ENCODE measurements at regions not wholly inside any gene's neighbourhood (a gene's known extent, or its start where the extent isn't known, plus 50 kb on each side); places are given as distances from the start of the nearest gene placed in this dataset.

DNA sequence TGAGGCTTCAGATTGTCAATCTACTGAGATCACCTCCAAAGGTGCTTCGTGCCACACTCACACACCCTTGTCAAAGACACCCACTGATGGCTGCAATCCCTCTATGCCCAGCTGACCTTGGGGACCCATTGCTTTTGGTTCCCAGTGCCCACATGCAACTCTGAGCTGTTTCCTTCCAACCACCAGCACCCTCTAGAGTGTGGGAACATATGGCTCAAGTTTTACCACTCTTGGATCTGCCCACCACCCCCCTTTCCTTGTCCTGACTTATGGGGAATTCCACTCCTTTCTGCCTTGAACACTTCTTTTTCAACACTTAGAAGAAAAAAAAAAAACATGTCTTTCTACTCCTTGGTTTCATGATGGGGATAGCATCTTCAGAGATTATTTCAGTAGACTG is 360.2 kb downstream of the ENC1 start:
- H3K9me3 Mint-ChIP-seq: peaks cover 0 to 1% (median 0%) of the 10 kb centered on the region in 11 donors
- CTCF ChIA-PET: no interaction called here
- Histone ChIP-seq H3K27ac (ENCODE audit: low read depth, low read length) (no peak overlapping the region), H3K4me3 (ENCODE audit: low read length) (no peak overlapping the region), H3K27me3 (ENCODE audit: control insufficient read depth in 2 of 2, insufficient read depth in 2 of 2, low read length in 2 of 2) (no peaks in the 10 kb centered on the region), H3K4me1 (ENCODE audit: control insufficient read depth in 2 of 2, insufficient read depth in 2 of 2, low read length in 2 of 2) (no peaks in the 10 kb centered on the region), H3K36me3 (ENCODE audit: control insufficient read depth in 2 of 3, insufficient read depth in 3 of 3, low read length in 3 of 3) (no peaks in the 10 kb centered on the region), H3K9me3 (ENCODE audit: control insufficient read depth in 2 of 3, low read length in 3 of 3) (no peaks in the 10 kb centered on the region)
- POLR2A ChIA-PET: no interaction called here
- H3K27ac Mint-ChIP-seq: no peak overlapping the region
- intact Hi-C loops (cut with micrococcal nuclease): no loop called here
- H3K4me3 Mint-ChIP-seq: no peak overlapping the region
- H3K36me3 Mint-ChIP-seq: no peaks in the 10 kb centered on the region
- no peaks in the 10 kb centered on the region for H3K4me1 Mint-ChIP-seq
- peaks cover 0 to 26% (median 21%) of the 10 kb centered on the region in 5 donors for H3K27me3 Mint-ChIP-seq
- DNase-seq (no peak), ATAC-seq (no peak)

DNA sequence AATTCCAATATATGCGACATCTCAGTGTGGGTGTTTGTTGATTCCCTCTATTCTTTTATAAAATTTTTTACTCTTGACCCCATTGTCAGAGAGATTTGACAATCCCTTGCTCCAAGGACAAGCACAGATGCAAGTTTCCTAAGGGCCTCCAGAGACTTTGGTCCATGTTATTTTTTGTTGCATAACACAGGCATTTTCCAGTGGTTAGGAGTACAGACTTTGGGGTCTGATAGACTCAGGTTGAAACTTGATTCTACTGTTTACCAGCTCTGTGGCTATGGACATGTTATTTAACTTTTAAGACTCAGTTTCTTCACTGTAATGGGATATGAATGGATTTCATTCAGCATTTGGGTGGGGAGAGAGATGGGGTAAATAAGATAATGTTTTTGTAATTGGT is 361.3 kb downstream of the ENC1 start:
- Histone ChIP-seq H3K4me3 (ENCODE audit: low read length) (no peak overlapping the region), H3K4me1 (ENCODE audit: control insufficient read depth in 2 of 2, insufficient read depth in 2 of 2, low read length in 2 of 2) (no peaks in the 10 kb centered on the region), H3K27ac (ENCODE audit: low read depth, low read length) (no peak overlapping the region), H3K36me3 (ENCODE audit: control insufficient read depth in 2 of 3, insufficient read depth in 3 of 3, low read length in 3 of 3) (no peaks in the 10 kb centered on the region), H3K9me3 (ENCODE audit: control insufficient read depth in 2 of 3, low read length in 3 of 3) (no peaks in the 10 kb centered on the region), H3K27me3 (ENCODE audit: control insufficient read depth in 2 of 2, insufficient read depth in 2 of 2, low read length in 2 of 2) (no peaks in the 10 kb centered on the region)
- Mint-ChIP-seq H3K4me3 (no peak overlapping the region), H3K27me3 (peaks cover 0 to 20% (median 15%) of the 10 kb centered on the region in 5 donors), H3K27ac (no peak overlapping the region), H3K4me1 (no peaks in the 10 kb centered on the region), H3K9me3 (peaks cover 0 to 1% (median 0%) of the 10 kb centered on the region in 11 donors), H3K36me3 (no peaks in the 10 kb centered on the region)
- POLR2A ChIA-PET: no interaction called here
- ATAC-seq: no peak
- DNase-seq: no peak
- CTCF ChIA-PET: no interaction called here
- intact Hi-C loops (cut with micrococcal nuclease): no loop called here

DNA sequence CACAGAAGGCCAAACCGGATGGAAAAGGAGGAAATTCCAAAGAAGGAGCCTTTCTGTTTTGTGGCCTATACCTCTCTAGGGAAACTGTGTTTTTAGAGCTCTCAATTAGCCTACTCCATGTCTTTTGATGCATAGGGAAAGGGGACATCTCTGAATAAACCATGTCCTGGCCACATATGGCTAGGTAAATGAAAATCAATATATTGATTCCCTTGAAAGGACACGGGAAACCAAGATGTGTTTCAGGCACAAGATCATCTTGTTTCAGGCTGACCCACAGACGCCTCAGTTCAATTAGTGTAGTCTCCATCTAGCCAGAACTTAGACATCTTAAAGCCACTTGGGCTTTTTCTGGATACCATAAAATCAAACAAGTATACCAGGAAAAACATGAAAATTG is 363.1 kb downstream of the ENC1 start:
- peaks cover 0 to 1% (median 0%) of the 10 kb centered on the region in 11 donors for H3K9me3 Mint-ChIP-seq
- ATAC-seq (no peak), DNase-seq (no peak)
- intact Hi-C loops (cut with micrococcal nuclease): no loop called here
- H3K4me3 ChIP-seq (ENCODE audit: low read length): no peak overlapping the region
- peaks cover 0 to 14% (median 13%) of the 10 kb centered on the region in 5 donors for H3K27me3 Mint-ChIP-seq
- no peak overlapping the region for H3K4me3 Mint-ChIP-seq
- no peaks in the 10 kb centered on the region for H3K36me3 ChIP-seq (ENCODE audit: control insufficient read depth in 2 of 3, insufficient read depth in 3 of 3, low read length in 3 of 3)
- no peak overlapping the region for H3K27ac ChIP-seq (ENCODE audit: low read depth, low read length)
- H3K27me3 ChIP-seq (ENCODE audit: control insufficient read depth in 2 of 2, insufficient read depth in 2 of 2, low read length in 2 of 2): no peaks in the 10 kb centered on the region
- ChIA-PET CTCF (no interaction called here), POLR2A (no interaction called here)
- no peaks in the 10 kb centered on the region for H3K36me3 Mint-ChIP-seq
- H3K4me1 ChIP-seq (ENCODE audit: control insufficient read depth in 2 of 2, insufficient read depth in 2 of 2, low read length in 2 of 2): no peaks in the 10 kb centered on the region
- no peaks in the 10 kb centered on the region for H3K9me3 ChIP-seq (ENCODE audit: control insufficient read depth in 2 of 3, low read length in 3 of 3)
- H3K27ac Mint-ChIP-seq: no peak overlapping the region
- no peaks in the 10 kb centered on the region for H3K4me1 Mint-ChIP-seq

DNA sequence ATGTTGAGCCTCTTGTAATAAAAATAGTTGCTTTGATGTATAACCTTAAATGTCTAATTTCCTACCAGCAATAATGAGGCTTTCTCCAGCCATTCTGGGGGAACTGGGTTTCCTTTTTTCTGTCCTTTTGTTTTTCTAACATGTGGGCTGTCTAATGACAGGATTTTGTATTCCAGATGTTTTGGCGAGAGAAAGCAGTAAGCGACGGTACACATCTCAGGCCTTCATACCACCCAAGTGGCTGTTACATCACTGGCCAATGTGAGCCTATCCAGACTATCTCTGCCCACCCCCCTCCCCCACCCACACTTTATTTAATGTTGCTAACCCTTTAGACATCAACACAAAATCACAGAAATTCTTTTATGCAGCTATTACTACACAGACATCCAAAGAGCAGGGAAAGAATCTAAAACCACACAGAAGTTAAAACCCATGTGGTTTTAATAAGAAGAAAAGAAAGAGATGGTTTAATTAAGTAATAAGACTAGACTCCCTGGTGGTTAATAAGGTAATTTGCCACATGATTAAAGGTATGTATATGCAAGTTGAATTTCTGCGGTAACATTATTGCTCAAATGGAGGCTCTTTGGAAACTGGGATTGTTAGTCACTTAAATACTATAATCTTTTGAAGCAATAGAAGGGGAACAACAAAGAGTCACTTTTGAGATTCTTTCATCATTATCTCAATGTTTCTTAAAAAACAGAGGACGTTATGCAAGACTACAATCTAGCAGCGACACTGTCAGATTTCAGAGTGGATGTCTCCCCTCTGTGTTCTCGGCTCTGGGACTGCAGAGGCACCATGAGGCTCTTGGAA is 365.1 kb downstream of the ENC1 start:
- H3K4me3 Mint-ChIP-seq: no peak overlapping the region
- no peak overlapping the region for H3K27ac Mint-ChIP-seq
- no peak overlapping the region for H3K4me3 ChIP-seq (ENCODE audit: low read length)
- intact Hi-C loops (cut with micrococcal nuclease): no loop called here
- no peaks in the 10 kb centered on the region for H3K36me3 ChIP-seq (ENCODE audit: control insufficient read depth in 2 of 3, insufficient read depth in 3 of 3, low read length in 3 of 3)
- no peaks in the 10 kb centered on the region for H3K4me1 Mint-ChIP-seq
- POLR2A ChIA-PET: no interaction called here
- H3K27me3 Mint-ChIP-seq: peaks cover 0 to 14% (median 8%) of the 10 kb centered on the region in 5 donors
- H3K36me3 Mint-ChIP-seq: no peaks in the 10 kb centered on the region
- CTCF ChIA-PET: no interaction called here
- no peak overlapping the region for H3K27ac ChIP-seq (ENCODE audit: low read depth, low read length)
- no peaks in the 10 kb centered on the region for H3K27me3 ChIP-seq (ENCODE audit: control insufficient read depth in 2 of 2, insufficient read depth in 2 of 2, low read length in 2 of 2)
- H3K4me1 ChIP-seq (ENCODE audit: control insufficient read depth in 2 of 2, insufficient read depth in 2 of 2, low read length in 2 of 2): no peaks in the 10 kb centered on the region
- ATAC-seq (no peak), DNase-seq (no peak)
- H3K9me3 ChIP-seq (ENCODE audit: control insufficient read depth in 2 of 3, low read length in 3 of 3): no peaks in the 10 kb centered on the region
- peaks cover 0 to 1% (median 0%) of the 10 kb centered on the region in 11 donors for H3K9me3 Mint-ChIP-seq

DNA sequence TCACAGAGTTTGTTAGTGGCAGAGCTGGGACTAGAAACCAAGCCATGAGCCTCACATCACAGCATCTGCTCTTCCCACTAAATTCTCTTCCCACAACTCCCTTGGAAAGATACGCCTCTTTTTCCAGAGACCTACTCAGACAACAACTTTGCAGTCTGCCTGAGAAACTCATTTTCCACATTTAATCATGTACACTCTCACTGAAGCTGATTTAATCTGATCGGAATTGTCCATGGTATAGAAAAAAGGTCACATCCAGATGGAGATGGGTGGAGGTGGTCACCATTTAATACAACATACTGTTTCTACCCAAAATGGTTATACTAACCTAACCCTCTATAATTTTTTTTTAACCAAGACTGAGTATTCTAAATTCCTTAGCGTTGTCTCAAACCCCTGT is 366.2 kb downstream of the ENC1 start:
- Mint-ChIP-seq H3K36me3 (no peaks in the 10 kb centered on the region), H3K27me3 (peaks cover 0 to 15% (median 9%) of the 10 kb centered on the region in 5 donors), H3K27ac (no peak overlapping the region), H3K4me3 (no peak overlapping the region), H3K4me1 (no peaks in the 10 kb centered on the region), H3K9me3 (peaks cover 0 to 1% (median 0%) of the 10 kb centered on the region in 11 donors)
- Histone ChIP-seq H3K4me3 (ENCODE audit: low read length) (no peak overlapping the region), H3K36me3 (ENCODE audit: control insufficient read depth in 2 of 3, insufficient read depth in 3 of 3, low read length in 3 of 3) (no peaks in the 10 kb centered on the region), H3K27me3 (ENCODE audit: control insufficient read depth in 2 of 2, insufficient read depth in 2 of 2, low read length in 2 of 2) (no peaks in the 10 kb centered on the region), H3K4me1 (ENCODE audit: control insufficient read depth in 2 of 2, insufficient read depth in 2 of 2, low read length in 2 of 2) (no peaks in the 10 kb centered on the region), H3K27ac (ENCODE audit: low read depth, low read length) (no peak overlapping the region), H3K9me3 (ENCODE audit: control insufficient read depth in 2 of 3, low read length in 3 of 3) (no peaks in the 10 kb centered on the region)
- intact Hi-C loops (cut with micrococcal nuclease): no loop called here
- ATAC-seq: no peak
- CTCF ChIA-PET: no interaction called here
- POLR2A ChIA-PET: no interaction called here
- DNase-seq: no peak

DNA sequence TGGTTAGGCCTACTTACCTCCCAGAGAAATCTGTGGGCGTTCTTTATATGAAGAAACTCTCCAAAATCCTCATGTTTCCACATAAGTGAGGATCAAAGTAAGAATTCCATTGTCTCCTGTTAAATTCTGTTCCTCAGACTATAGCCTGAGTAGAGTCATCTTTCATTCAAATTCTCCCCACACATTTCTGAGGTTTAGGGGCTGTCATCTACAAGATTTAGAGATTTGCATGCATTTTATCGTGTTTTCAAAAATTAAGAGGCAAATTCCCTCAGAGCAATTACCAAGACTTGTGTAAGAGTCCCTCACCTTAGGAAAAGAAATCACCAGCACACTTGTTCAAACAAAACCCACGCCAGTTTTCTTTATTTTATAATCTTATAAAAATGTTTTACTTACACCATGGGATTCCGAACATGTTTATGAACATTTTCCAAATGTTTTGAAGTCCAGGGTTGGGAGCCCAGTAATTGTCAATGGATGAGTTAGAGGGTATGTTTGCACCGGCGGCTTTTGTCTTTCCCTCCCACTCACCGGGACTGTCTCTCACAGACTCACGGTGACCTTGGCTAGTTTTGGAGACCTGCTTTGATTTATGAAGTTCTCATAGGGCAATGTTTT is 367.6 kb downstream of the ENC1 start:
- H3K36me3 Mint-ChIP-seq: no peaks in the 10 kb centered on the region
- CTCF ChIA-PET: no interaction called here
- no peaks in the 10 kb centered on the region for H3K9me3 ChIP-seq (ENCODE audit: control insufficient read depth in 2 of 3, low read length in 3 of 3)

More for the DNA sequence above, 367.6 kb downstream of the ENC1 start:
- peaks cover 0 to 17% (median 14%) of the 10 kb centered on the region in 5 donors for H3K27me3 Mint-ChIP-seq
- no peak overlapping the region for H3K27ac Mint-ChIP-seq
- no peak overlapping the region for H3K4me3 Mint-ChIP-seq
- Histone ChIP-seq H3K4me3 (ENCODE audit: low read length) (no peak overlapping the region), H3K27me3 (ENCODE audit: control insufficient read depth in 2 of 2, insufficient read depth in 2 of 2, low read length in 2 of 2) (no peaks in the 10 kb centered on the region), H3K27ac (ENCODE audit: low read depth, low read length) (no peak overlapping the region), H3K36me3 (ENCODE audit: control insufficient read depth in 2 of 3, insufficient read depth in 3 of 3, low read length in 3 of 3) (no peaks in the 10 kb centered on the region), H3K4me1 (ENCODE audit: control insufficient read depth in 2 of 2, insufficient read depth in 2 of 2, low read length in 2 of 2) (no peaks in the 10 kb centered on the region)
- no peaks in the 10 kb centered on the region for H3K4me1 Mint-ChIP-seq
- intact Hi-C loops (cut with micrococcal nuclease): no loop called here
- H3K9me3 Mint-ChIP-seq: no peaks in the 10 kb centered on the region
- ATAC-seq (no peak), DNase-seq (no peak)
- POLR2A ChIA-PET: no interaction called here
